ENCODE measurements at regions not wholly inside any gene's neighbourhood (a gene's known extent, or its start where the extent isn't known, plus 50 kb on each side); places are given as distances from the start of the nearest gene placed in this dataset.

DNA sequence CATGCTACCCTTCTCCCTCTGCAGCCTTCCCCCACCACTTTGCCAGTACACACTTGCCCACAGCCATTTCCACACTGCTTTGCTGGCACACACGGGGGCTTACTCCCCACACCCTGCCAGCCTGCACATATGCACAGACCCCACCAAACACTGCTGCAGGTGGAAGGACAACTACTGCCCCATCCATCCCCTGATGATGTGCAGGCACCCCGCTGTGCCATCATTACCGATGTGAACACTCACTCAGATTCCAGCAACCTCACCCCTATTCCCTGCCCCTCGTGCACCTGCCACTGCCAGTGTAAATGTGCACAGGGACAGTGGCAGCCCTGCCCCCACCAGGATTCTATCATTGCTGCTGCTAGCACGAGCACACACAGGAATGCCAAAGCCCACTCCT lies 1400.8 kb upstream of the DDX18 start:
- H3K4me3 ChIP-seq (ENCODE audit: low read length): no peak overlapping the region
- H3K4me2 ChIP-seq (ENCODE audit: low read length): no peak overlapping the region
- no peak for ATAC-seq
- H3K4me1 ChIP-seq (ENCODE audit: insufficient read depth, low read length): no peaks in the 10 kb centered on the region
- no peak overlapping the region for H3K9ac ChIP-seq (ENCODE audit: low read length)
- no peaks in the 10 kb centered on the region for H4K20me1 ChIP-seq (ENCODE audit: low read length)
- no peak overlapping the region for H3K27ac ChIP-seq (ENCODE audit: low read length)
- ChIA-PET POLR2A (ENCODE audit: unreplicated experiment) (no interaction called here), CTCF (no interaction called here)
- no peaks in the 10 kb centered on the region for H3K9me2 ChIP-seq (replicated peaks; ENCODE audit: low read length)
- H3F3A ChIP-seq (ENCODE audit: low read length, unreplicated experiment): no peaks in the 10 kb centered on the region
- intact Hi-C loops (cut with micrococcal nuclease): no loop called here
- H3K36me3 ChIP-seq (ENCODE audit: low read depth, low read length): no peaks in the 10 kb centered on the region
- peaks cover 4% of the 10 kb centered on the region; the same call in 1 of the 2 replicates for H3K9me3 ChIP-seq (ENCODE audit: low read length)
- H3K79me2 ChIP-seq (ENCODE audit: low read length): no peaks in the 10 kb centered on the region
- BruUV-seq (replicated peaks): no TSS peak
- no peak for TF ChIP-seq CTCF (conservative IDR thresholded peaks at IDR 0.05; ENCODE audit: low read depth, low read length)
- TF ChIP-seq EZH2 (IDR thresholded peaks at IDR 0.05; ENCODE audit: low read length, unreplicated experiment): no peak
- TF ChIP-seq EZH2phosphoT487 (IDR thresholded peaks at IDR 0.05; ENCODE audit: borderline replicate concordance, low read length): no peak
- no peak overlapping the region for H2AFZ ChIP-seq (ENCODE audit: low read length)
- 0 out of 2 replicates have a peak, but pooled peaks cover 2% of the 10 kb centered on the region for H3K27me3 ChIP-seq (ENCODE audit: low read length)
- DNase-seq: no peak

GRCh38 chr2:116416731-116417377 lies 1397.6 kb upstream of the DDX18 start:
- ChIA-PET POLR2A (ENCODE audit: unreplicated experiment) (no interaction called here), CTCF (no interaction called here)

More at GRCh38 chr2:116416731-116417377, 1397.6 kb upstream of the DDX18 start:
- no peak overlapping the region for H3K4me3 ChIP-seq (ENCODE audit: low read length)
- H2AFZ ChIP-seq (ENCODE audit: low read length): no peak overlapping the region
- no peak overlapping the region for H3K4me2 ChIP-seq (ENCODE audit: low read length)
- ATAC-seq (no peak), DNase-seq (no peak)
- H3K9me2 ChIP-seq (replicated peaks; ENCODE audit: low read length): no peaks in the 10 kb centered on the region
- no peaks in the 10 kb centered on the region for H3F3A ChIP-seq (ENCODE audit: low read length, unreplicated experiment)
- no peaks in the 10 kb centered on the region for H3K79me2 ChIP-seq (ENCODE audit: low read length)
- H4K20me1 ChIP-seq (ENCODE audit: low read length): no peaks in the 10 kb centered on the region
- no peaks in the 10 kb centered on the region for H3K4me1 ChIP-seq (ENCODE audit: insufficient read depth, low read length)
- 0 out of 2 replicates have a peak, but pooled peaks cover 2% of the 10 kb centered on the region for H3K27me3 ChIP-seq (ENCODE audit: low read length)
- no peak overlapping the region for H3K9ac ChIP-seq (ENCODE audit: low read length)
- intact Hi-C loops (cut with micrococcal nuclease): no loop called here
- peaks cover 4% of the 10 kb centered on the region; the same call in 1 of the 2 replicates for H3K9me3 ChIP-seq (ENCODE audit: low read length)
- no peak overlapping the region for H3K27ac ChIP-seq (ENCODE audit: low read length)
- TF ChIP-seq EZH2 (IDR thresholded peaks at IDR 0.05; ENCODE audit: low read length, unreplicated experiment) (no peak), CTCF (conservative IDR thresholded peaks at IDR 0.05; ENCODE audit: low read depth, low read length) (no peak), EZH2phosphoT487 (IDR thresholded peaks at IDR 0.05; ENCODE audit: borderline replicate concordance, low read length) (no peak)
- no peaks in the 10 kb centered on the region for H3K36me3 ChIP-seq (ENCODE audit: low read depth, low read length)
- BruUV-seq (replicated peaks): no TSS peak

All from PC-3 (cell line).